ENCODE measurements at regions not wholly inside any gene's neighbourhood (a gene's known extent, or its start where the extent isn't known, plus 50 kb on each side); places are given as distances from the start of the nearest gene placed in this dataset.
"Not testable (repeated sequence)": the region's sequence is repeated elsewhere in the genome, so short reads cannot be mapped to it uniquely, and the experiment has no call there.

- not testable (repeated sequence) for DNase-seq (ENCODE audit: low read depth in 2 of 2)
Measured at GRCh38 chr6:67767046-67767822, 867.8 kb upstream of the ADGRB3 start.

DNA sequence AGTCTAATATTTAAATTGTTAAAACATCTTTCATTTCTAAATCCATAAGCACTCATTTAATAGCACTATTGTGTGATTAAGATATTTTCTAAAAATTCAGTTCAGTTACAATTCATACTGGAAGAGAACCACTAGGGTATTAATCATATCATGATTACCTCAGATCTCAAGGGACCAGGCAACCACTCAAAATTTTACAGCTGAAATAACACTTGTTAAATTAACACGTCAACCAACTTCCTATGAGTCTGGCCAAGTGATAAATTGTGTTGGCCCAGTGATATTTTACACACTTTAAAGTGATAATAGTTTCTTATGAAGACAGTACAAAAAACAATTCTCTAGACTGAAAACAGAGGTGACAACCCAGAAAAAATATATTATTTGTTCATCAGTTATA, 869.0 kb upstream of the ADGRB3 start:
- DNase-seq (ENCODE audit: low read depth in 2 of 2), result no peak

DNA sequence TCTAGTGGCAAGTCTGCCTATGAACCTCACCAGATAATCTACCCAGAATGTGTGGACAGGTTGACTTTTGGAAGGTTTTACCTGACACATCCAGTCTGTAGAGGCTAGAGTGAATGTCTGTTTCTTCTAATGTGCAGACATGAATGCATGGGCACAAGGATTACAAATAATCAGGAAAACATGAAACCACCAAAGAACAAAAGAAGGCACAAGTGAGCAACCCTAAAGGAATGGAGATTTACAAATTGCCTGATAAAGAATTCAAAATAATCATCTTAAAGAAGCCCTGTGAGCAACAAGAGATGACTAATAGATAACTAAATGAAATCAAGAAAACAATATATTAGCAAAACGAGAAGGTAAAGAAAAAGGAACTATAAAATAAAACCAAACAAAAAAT, 876.1 kb upstream of the ADGRB3 start:
- DNase-seq (ENCODE audit: low read depth in 2 of 2), result no peak

- DNase-seq (ENCODE audit: low read depth in 2 of 2), result no peak
Measured at GRCh38 chr6:67757465-67758033, 877.5 kb upstream of the ADGRB3 start.

- no peak for DNase-seq (ENCODE audit: low read depth in 2 of 2)
Measured at GRCh38 chr6:67748521-67748920, 886.6 kb upstream of the ADGRB3 start.

DNA sequence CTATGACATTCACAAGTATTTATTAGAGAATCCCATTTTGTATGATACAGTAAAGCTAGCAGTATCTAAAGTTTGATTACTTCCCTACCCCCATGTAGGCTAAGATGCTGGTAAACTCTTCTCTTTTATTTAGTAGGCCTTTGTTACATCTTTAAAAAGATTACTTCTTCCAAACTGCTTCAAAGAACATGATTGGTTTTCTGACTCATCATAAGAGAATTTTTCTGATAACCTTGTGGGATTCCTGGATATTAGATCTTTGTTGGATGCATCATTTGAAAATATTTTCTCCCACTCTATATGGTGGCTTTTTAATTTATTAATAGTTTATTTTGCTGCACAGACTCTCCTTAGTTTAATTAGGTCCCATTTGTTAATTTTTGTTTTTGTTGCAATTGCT, 898.3 kb upstream of the ADGRB3 start:
- no peak for DNase-seq (ENCODE audit: low read depth in 2 of 2)

GRCh38 chr6:67736161-67736560, 898.9 kb upstream of the ADGRB3 start:
- DNase-seq (ENCODE audit: low read depth in 2 of 2), result no peak

DNA sequence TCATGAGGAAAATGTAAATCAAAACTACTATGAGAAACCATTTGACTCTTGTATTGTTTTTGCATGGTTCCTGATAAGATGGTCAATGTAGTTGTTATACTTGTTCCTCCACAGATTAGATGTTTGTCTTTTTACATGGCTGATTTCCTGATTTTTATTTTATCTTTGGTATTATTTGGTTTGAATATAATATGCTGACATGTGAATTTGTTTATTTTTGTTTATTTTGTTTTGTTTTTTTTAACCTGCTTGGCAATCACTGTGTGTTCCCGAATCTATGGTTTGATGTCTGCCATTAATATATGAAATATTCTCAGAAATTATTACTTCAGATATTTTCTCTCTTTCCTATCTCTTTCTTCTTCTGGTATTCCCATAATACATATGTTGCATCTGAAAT, 899.5 kb upstream of the ADGRB3 start:
- no peak for DNase-seq (ENCODE audit: low read depth in 2 of 2)

DNA sequence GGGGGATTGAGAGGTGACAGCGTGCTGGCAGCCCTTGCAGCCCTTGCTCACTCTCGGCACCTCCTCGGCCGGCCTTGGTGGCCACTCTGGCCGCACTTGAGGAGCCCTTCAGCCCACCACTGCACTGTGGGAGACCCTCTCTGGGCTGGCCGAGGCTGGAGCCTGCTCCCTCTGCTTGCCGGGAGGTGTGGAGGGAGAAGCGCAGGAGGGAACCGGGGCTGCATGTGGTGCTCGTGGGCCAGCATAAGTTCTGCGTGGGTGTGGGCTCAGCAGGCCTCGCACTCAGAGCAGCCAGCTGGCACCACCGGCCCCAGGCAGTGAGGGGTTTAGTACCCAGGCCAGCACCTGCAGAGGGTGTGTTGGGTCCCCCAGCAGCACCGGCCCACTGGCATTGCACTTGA, 912.2 kb upstream of the ADGRB3 start:
- DNase-seq (ENCODE audit: low read depth in 2 of 2), result no peak

GRCh38 chr6:67717281-67717680, 917.8 kb upstream of the ADGRB3 start:
- DNase-seq (ENCODE audit: low read depth in 2 of 2), result no peak

DNA sequence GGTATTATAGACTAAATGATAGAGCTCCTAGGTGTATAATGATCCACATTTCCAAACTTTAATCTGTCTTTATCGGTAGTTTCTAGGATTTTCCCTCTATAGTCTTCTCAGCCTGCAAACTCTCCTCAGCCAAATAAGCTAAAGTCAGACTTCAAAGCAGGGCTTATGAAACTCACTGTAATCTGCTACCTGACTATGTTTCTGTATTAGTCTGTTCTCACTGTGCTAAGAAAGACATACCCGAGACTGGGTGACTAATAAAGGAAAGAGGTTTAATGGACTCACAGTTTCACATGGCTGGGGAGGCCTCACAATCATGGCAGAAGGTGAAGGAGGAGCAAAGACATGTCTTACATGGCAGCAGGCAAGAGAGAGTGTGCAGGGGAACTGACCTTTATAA, 928.7 kb upstream of the ADGRB3 start:
- DNase-seq (ENCODE audit: low read depth in 2 of 2), result no peak

GRCh38 chr6:67698534-67698933, 936.5 kb upstream of the ADGRB3 start:
- DNase-seq (ENCODE audit: low read depth in 2 of 2), result no peak

GRCh38 chr6:67694127-67694526, 941.0 kb upstream of the ADGRB3 start:
- DNase-seq (ENCODE audit: low read depth in 2 of 2), result no peak

GRCh38 chr6:67689329-67689728, 945.8 kb upstream of the ADGRB3 start:
- no peak for DNase-seq (ENCODE audit: low read depth in 2 of 2)

- DNase-seq (ENCODE audit: low read depth in 2 of 2), result no peak
Measured at GRCh38 chr6:67687396-67687795, 947.7 kb upstream of the ADGRB3 start.

GRCh38 chr6:67686225-67686624, 948.9 kb upstream of the ADGRB3 start:
- not testable (repeated sequence) for DNase-seq (ENCODE audit: low read depth in 2 of 2)

DNA sequence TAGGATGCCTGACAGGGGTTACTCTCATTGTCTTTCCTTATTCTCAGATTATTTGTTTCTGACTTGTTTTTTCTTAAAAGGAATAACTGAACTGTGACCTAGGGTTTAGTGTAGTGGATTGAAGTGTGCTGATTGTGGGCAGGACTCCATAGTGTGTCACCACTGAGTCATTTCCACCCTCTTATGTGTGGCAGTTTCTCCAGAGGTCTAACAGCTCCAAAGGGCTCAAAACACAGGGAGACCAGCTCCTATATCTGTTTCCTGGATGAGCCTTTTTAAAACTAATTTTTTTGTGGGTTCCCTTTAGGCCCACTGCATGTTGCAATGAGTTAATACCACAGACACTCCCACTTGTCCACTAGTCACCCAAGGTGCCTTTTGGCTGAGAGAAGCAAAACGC, 951.1 kb upstream of the ADGRB3 start:
- DNase-seq (ENCODE audit: low read depth in 2 of 2), result no peak

DNA sequence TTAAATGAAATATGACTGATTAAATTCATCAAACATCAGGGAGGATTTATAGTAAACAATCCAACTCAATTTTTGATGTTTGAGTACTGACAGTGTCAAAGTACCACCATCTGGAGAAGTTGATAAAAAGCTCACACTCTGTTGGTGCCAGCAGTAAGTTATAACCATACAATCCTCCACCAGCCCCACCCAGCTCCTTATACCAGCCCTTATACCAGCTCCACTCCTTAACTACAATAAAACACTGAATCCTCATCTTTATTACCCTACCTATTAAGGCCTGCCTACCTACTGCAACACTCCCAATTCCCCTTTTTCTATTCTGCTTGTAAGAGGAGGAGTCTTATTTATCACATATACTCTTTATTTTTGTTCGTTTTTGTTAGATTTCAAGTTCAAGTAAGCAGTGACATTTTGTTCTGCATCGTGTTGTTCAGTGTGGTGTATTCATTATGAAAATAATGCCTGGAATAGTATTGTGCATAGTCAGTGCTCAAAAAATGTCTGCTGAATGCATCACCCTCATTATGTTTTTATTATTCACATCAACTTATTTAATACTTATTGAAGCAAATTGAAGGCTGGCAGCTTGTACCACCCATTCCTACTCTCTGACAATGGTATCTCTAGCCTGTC, 954.7 kb upstream of the ADGRB3 start:
- no peak for DNase-seq (ENCODE audit: low read depth in 2 of 2)

- no peak for DNase-seq (ENCODE audit: low read depth in 2 of 2)
Measured at GRCh38 chr6:67679566-67680296, 955.4 kb upstream of the ADGRB3 start.

- no peak for DNase-seq (ENCODE audit: low read depth in 2 of 2)
Measured at GRCh38 chr6:67676892-67677291, 958.2 kb upstream of the ADGRB3 start.

- DNase-seq (ENCODE audit: low read depth in 2 of 2), result no peak
Measured at GRCh38 chr6:67667637-67668422, 967.3 kb upstream of the ADGRB3 start.

Data from activated CD4-positive, alpha-beta T cell treated with anti-CD3 and anti-CD28 coated beads for 24 hours (primary cell).